ENCODE measurements at regions not wholly inside any gene's neighbourhood (a gene's known extent, or its start where the extent isn't known, plus 50 kb on each side); places are given as distances from the start of the nearest gene placed in this dataset.

DNA sequence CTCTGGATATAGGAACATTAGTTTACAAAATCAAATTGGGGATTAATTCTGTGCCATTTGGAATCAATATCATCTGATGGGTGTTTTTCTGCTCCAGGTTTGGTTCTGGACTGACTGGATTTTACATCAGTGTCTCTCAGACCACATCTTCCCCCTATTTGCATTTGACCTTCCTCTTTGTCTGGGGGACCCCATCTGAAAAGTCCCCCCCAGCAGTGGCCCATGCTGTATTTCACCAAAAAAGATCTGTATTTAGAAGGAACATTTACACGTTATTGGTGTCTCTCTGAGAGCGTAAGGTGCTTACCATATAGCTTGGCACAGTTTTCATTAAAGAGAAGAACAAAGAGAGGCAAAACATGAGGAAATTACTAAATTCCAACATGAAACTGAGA is 215.6 kb upstream of the CLINT1 start:
- TF ChIP-seq, protein P1, sequence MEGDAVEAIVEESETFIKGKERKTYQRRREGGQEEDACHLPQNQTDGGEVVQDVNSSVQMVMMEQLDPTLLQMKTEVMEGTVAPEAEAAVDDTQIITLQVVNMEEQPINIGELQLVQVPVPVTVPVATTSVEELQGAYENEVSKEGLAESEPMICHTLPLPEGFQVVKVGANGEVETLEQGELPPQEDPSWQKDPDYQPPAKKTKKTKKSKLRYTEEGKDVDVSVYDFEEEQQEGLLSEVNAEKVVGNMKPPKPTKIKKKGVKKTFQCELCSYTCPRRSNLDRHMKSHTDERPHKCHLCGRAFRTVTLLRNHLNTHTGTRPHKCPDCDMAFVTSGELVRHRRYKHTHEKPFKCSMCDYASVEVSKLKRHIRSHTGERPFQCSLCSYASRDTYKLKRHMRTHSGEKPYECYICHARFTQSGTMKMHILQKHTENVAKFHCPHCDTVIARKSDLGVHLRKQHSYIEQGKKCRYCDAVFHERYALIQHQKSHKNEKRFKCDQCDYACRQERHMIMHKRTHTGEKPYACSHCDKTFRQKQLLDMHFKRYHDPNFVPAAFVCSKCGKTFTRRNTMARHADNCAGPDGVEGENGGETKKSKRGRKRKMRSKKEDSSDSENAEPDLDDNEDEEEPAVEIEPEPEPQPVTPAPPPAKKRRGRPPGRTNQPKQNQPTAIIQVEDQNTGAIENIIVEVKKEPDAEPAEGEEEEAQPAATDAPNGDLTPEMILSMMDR (IDR thresholded peaks at IDR 0.05) = no peak
- no peak for TF ChIP-seq POLR2A (IDR thresholded peaks at IDR 0.05)
